ENCODE measurements at regions not wholly inside any gene's neighbourhood (a gene's known extent, or its start where the extent isn't known, plus 50 kb on each side); places are given as distances from the start of the nearest gene placed in this dataset.

DNA sequence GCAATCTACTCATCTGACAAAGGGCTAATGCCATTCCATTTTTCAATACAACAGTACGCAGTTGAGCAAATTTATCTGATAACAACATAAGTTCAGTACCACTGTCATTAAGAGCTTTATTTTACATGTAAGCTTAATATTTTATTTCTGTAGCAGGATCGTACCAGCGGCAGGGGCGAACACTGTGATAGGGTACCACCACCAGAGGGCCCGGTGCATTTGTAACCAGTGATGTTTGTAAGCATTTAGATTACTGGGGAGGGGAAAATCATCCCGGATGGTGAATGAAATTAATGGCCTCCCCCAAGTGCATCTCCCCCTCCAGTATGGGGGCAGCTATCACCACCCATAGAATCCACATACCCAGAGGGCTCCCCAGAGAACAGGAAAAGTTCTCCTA is 179.0 kb downstream of the ADGRA3 start:
- Mint-ChIP-seq H3K4me3 (no peak overlapping the region), H3K4me1 (no peaks in the 10 kb centered on the region), H3K27ac (no peak overlapping the region), H3K27me3 (no peaks in the 10 kb centered on the region), H3K36me3 (ENCODE audit: low read depth) (no peaks in the 10 kb centered on the region)
- no peak for DNase-seq
- no peak for ATAC-seq
- no peaks in the 10 kb centered on the region for H3K9me3 ChIP-seq (ENCODE audit: control insufficient read depth, low read length, poor library complexity, severe bottlenecking)

DNA sequence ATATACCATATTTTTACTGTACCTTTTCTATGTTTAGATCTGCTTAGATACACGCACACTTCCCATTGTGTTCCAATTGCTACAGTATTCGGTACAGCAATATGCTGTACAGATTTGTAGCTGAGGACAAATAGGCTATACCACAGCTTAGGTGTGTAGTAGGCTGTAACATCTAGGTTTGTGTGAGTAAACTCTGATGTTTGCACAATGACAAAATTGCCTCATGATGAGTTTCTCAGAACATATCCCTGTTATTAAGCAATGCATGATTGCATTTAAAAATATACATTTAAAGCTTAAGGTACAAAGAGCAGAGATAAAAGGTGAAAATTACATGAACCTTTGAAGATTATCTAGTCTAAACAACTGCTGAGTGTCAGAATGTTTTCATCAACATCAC is 181.7 kb downstream of the ADGRA3 start:
- Mint-ChIP-seq H3K4me1 (no peaks in the 10 kb centered on the region), H3K27me3 (no peaks in the 10 kb centered on the region), H3K4me3 (no peak overlapping the region), H3K27ac (no peak overlapping the region), H3K36me3 (ENCODE audit: low read depth) (no peaks in the 10 kb centered on the region)
- H3K9me3 ChIP-seq (ENCODE audit: control insufficient read depth, low read length, poor library complexity, severe bottlenecking), result no peaks in the 10 kb centered on the region
- DNase-seq, result no peak
- no peak for ATAC-seq

DNA sequence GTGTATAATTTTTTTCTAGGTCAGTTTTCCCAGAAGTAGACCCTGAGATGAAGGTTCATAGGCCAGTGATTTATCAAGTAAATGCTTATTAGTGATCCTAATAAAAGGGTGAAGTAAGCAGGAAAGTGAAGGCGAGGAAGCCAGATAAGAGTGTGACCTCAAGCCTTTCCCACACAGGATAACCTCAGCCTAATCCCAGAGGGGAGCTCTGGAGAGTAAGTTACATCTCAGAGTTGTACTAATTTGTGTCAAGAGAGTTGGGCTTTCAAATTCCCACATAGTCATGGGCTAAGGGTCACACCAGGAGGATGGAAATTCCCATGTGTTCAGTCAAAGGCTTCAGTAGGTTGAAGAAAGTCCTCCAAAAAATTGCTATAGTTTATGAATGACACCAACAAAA is 191.4 kb downstream of the ADGRA3 start:
- no peaks in the 10 kb centered on the region for H3K9me3 ChIP-seq (ENCODE audit: control insufficient read depth, low read length, poor library complexity, severe bottlenecking)
- Mint-ChIP-seq H3K36me3 (ENCODE audit: low read depth) (no peaks in the 10 kb centered on the region), H3K4me3 (no peak overlapping the region), H3K27me3 (no peaks in the 10 kb centered on the region), H3K27ac (no peak overlapping the region), H3K4me1 (no peaks in the 10 kb centered on the region)
- ATAC-seq (no peak), DNase-seq (no peak)

GRCh38 chr4:22323691-22324090 is 192.2 kb downstream of the ADGRA3 start:
- H3K9me3 ChIP-seq (ENCODE audit: control insufficient read depth, low read length, poor library complexity, severe bottlenecking), result no peaks in the 10 kb centered on the region
- Mint-ChIP-seq H3K4me3 (no peak overlapping the region), H3K4me1 (no peaks in the 10 kb centered on the region), H3K36me3 (ENCODE audit: low read depth) (no peaks in the 10 kb centered on the region), H3K27me3 (no peaks in the 10 kb centered on the region), H3K27ac (no peak overlapping the region)
- ATAC-seq, result no peak
- DNase-seq, result no peak

- no peak for DNase-seq
- no peaks in the 10 kb centered on the region for H3K36me3 Mint-ChIP-seq (ENCODE audit: low read depth)
- H3K4me3 Mint-ChIP-seq, result no peak overlapping the region
- no peaks in the 10 kb centered on the region for H3K27me3 Mint-ChIP-seq
- no peak overlapping the region for H3K27ac Mint-ChIP-seq
- no peak for ATAC-seq
- H3K9me3 ChIP-seq (ENCODE audit: control insufficient read depth, low read length, poor library complexity, severe bottlenecking), result no peaks in the 10 kb centered on the region
- H3K4me1 Mint-ChIP-seq, result no peaks in the 10 kb centered on the region
Measured at GRCh38 chr4:22322996-22323395, 192.9 kb downstream of the ADGRA3 start.

DNA sequence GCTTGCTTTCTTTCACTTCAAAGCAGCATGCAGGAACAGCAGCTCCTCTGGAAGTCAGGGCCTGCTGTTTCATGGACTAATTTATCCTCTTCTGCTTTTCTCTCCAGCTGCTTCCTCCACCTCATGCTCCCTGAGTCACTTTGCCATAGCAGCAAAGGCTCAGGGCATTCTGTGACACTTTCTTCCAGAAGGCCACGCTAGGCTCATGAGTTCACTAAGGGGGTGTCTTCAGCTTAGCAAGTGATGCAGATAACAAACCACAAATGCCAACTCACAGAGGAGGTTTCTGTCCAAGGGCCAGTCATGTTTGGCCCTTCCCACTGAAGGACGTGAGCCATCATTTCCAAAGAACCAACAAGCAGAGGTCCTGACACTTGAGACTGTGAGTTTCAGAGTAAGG is 200.2 kb downstream of the ADGRA3 start:
- Mint-ChIP-seq H3K27me3 (no peaks in the 10 kb centered on the region), H3K4me1 (no peaks in the 10 kb centered on the region), H3K4me3 (no peak overlapping the region), H3K36me3 (ENCODE audit: low read depth) (no peaks in the 10 kb centered on the region), H3K27ac (no peak overlapping the region)
- H3K9me3 ChIP-seq (ENCODE audit: control insufficient read depth, low read length, poor library complexity, severe bottlenecking), result no peaks in the 10 kb centered on the region
- ATAC-seq (no peak), DNase-seq (no peak)

DNA sequence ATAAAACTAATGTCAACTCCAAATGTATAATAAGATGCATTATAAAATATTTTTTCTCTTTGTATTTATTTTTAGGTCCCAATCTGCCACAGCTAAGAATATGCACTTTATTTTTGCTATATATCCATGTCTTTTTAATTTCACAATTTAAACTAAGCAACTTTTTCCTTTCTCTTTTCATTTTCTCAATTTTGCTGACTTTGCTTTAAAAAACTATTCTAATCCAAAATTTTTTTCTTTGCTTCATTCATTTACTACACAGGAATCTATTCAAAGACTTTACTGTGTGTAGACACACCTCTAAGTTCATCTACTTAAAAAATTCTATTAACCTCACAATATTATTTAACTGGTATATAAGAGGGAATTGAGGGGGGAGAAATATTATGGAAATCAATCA is 201.9 kb downstream of the ADGRA3 start:
- DNase-seq, result no peak
- H3K27ac Mint-ChIP-seq, result no peak overlapping the region
- H3K4me3 Mint-ChIP-seq, result no peak overlapping the region
- H3K27me3 Mint-ChIP-seq, result no peaks in the 10 kb centered on the region
- no peaks in the 10 kb centered on the region for H3K9me3 ChIP-seq (ENCODE audit: control insufficient read depth, low read length, poor library complexity, severe bottlenecking)
- H3K4me1 Mint-ChIP-seq, result no peaks in the 10 kb centered on the region
- ATAC-seq, result no peak
- H3K36me3 Mint-ChIP-seq (ENCODE audit: low read depth), result no peaks in the 10 kb centered on the region

DNA sequence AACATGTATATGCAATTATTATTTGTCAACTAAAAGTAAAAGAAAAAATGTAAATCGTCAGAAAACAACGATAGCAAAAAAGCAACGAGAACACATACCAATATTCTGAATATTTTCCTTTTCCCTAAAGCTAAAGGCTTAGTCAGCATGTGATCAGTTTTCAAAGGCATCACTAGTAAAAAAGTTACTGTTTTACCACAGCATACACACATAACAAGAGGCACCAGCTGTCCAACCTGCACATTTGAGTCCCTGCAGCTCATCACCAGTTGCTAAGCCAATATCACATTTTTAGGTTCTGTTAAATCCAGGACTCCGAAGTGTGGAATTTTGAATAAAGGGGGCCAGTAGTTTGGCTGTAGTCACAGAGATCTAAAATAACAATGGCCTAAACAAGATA is 203.8 kb downstream of the ADGRA3 start:
- ATAC-seq (no peak), DNase-seq (no peak)
- no peaks in the 10 kb centered on the region for H3K9me3 ChIP-seq (ENCODE audit: control insufficient read depth, low read length, poor library complexity, severe bottlenecking)
- H3K27ac Mint-ChIP-seq, result no peak overlapping the region
- no peaks in the 10 kb centered on the region for H3K4me1 Mint-ChIP-seq
- H3K4me3 Mint-ChIP-seq, result no peak overlapping the region
- no peaks in the 10 kb centered on the region for H3K27me3 Mint-ChIP-seq
- no peaks in the 10 kb centered on the region for H3K36me3 Mint-ChIP-seq (ENCODE audit: low read depth)

DNA sequence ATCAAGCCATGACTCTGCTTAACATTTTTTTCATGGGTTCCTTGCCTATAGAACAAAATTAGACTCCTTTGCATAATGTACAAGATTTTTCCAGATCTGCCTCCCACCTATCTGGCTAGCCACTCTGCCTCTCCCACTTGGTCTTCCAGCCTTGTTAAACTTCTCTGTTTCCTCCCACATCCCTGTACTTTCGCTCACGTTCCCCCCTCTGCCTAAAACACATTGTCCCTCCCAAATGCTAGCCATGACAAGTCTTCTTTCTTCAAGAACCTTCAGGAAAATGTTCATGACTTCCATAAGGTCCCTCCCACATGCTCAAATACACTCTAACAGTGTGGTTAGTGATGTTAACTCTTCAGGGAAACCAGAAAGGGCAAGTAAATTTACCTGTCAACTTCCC is 214.6 kb downstream of the ADGRA3 start:
- H3K4me3 Mint-ChIP-seq, result no peak overlapping the region
- H3K27me3 Mint-ChIP-seq, result no peaks in the 10 kb centered on the region
- no peak for DNase-seq
- H3K27ac Mint-ChIP-seq, result no peak overlapping the region
- H3K4me1 Mint-ChIP-seq, result no peaks in the 10 kb centered on the region
- no peaks in the 10 kb centered on the region for H3K36me3 Mint-ChIP-seq (ENCODE audit: low read depth)
- H3K9me3 ChIP-seq (ENCODE audit: control insufficient read depth, low read length, poor library complexity, severe bottlenecking), result no peaks in the 10 kb centered on the region
- no peak for ATAC-seq

DNA sequence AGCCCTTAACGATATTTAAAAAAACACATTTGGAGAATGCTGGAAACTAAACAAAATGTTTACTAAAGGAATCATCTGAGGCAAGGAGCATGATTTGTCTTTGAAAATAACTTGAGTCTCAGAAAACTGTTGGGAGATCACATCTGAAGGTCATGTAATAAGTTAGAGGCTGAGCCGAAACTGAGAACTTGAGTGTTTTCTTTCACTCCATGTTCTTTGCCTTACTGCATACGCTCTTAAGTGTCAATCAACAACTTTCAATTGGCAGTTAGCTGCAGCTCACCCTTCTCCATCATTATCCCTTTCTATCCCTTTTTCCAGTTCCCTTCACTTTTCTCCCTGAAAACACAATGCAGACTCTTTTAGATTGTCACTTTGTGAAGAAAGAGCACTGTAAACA is 216.2 kb downstream of the ADGRA3 start:
- Mint-ChIP-seq H3K27me3 (no peaks in the 10 kb centered on the region), H3K4me1 (no peaks in the 10 kb centered on the region), H3K27ac (no peak overlapping the region), H3K4me3 (no peak overlapping the region), H3K36me3 (ENCODE audit: low read depth) (no peaks in the 10 kb centered on the region)
- no peaks in the 10 kb centered on the region for H3K9me3 ChIP-seq (ENCODE audit: control insufficient read depth, low read length, poor library complexity, severe bottlenecking)
- no peak for DNase-seq
- ATAC-seq, result no peak

GRCh38 chr4:22287631-22288030 is 228.2 kb downstream of the ADGRA3 start:
- Mint-ChIP-seq H3K4me1 (no peaks in the 10 kb centered on the region), H3K27me3 (no peaks in the 10 kb centered on the region), H3K27ac (no peak overlapping the region), H3K36me3 (ENCODE audit: low read depth) (no peaks in the 10 kb centered on the region), H3K4me3 (no peak overlapping the region)
- ATAC-seq, result no peak
- no peak for DNase-seq
- H3K9me3 ChIP-seq (ENCODE audit: control insufficient read depth, low read length, poor library complexity, severe bottlenecking), result no peaks in the 10 kb centered on the region

DNA sequence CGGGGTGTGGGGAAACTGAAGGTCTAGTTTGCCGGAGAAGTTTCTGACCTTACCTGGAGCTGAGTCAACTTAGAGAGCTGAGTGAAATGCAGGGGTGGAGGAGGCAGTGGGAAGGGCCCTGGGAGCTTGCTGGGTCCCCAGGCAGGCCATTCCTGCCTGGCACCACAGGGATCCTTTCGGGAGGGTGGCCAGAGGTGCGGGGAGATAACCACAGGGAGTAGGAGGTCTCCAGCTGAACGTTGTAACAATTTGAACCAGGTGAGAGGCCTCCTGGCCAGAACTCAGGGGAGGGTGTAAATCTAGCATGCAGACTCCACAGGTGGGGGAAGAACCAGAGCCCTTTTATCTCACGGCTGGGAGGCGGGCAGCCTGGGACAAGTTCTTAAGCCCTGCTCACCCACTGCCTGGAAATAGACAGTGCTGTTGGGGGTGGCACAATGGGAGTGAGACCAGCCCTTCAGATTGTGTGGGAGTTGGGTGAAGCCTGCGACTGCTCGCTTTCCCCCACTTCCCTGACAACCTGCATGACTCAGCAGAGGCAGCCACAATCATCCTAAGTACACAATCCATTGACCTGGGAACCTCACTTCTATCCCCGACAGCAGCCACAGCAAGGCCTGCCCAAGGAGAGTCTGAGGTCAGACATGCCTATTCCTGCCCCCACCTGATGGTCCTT is 247.4 kb downstream of the ADGRA3 start:
- no peaks in the 10 kb centered on the region for H3K4me1 Mint-ChIP-seq
- ATAC-seq, result no peak
- no peak overlapping the region for H3K27ac Mint-ChIP-seq
- H3K36me3 Mint-ChIP-seq (ENCODE audit: low read depth), result no peaks in the 10 kb centered on the region
- no peaks in the 10 kb centered on the region for H3K27me3 Mint-ChIP-seq
- no peak overlapping the region for H3K4me3 Mint-ChIP-seq
- no peak for DNase-seq
- no peaks in the 10 kb centered on the region for H3K9me3 ChIP-seq (ENCODE audit: control insufficient read depth, low read length, poor library complexity, severe bottlenecking)

GRCh38 chr4:22264261-22264660 is 251.6 kb downstream of the ADGRA3 start:
- no peak for ATAC-seq
- DNase-seq, result no peak
- H3K4me3 Mint-ChIP-seq, result no peak overlapping the region

DNA sequence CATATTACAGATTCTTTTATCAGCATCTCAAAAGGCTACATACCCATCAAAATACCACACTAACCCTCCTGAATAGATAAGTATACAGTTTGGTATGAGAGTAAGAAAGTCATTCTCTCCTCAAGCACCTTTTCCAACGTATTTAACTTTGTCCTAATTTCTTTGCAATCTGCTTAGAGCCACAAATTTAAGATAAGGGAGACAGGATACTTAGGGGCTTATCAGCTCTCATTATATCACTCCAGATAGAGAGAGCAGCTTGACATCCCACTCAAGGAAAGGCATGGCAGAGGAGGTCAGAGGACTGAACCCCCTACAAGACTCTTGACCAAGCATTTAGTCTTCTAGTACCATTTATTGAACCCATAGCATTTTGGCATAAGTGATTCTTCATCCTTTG is 262.4 kb downstream of the ADGRA3 start:
- H3K27ac Mint-ChIP-seq, result no peak overlapping the region
- no peaks in the 10 kb centered on the region for H3K9me3 ChIP-seq (ENCODE audit: control insufficient read depth, low read length, poor library complexity, severe bottlenecking)
- ATAC-seq (no peak), DNase-seq (no peak)
- no peaks in the 10 kb centered on the region for H3K4me1 Mint-ChIP-seq
- no peak overlapping the region for H3K4me3 Mint-ChIP-seq
- H3K36me3 Mint-ChIP-seq (ENCODE audit: low read depth), result no peaks in the 10 kb centered on the region
- H3K27me3 Mint-ChIP-seq, result no peaks in the 10 kb centered on the region

More at GRCh38 chr4:22264261-22264660, 251.6 kb downstream of the ADGRA3 start:
- no peak overlapping the region for H3K27ac Mint-ChIP-seq
- H3K36me3 Mint-ChIP-seq (ENCODE audit: low read depth), result no peaks in the 10 kb centered on the region
- no peaks in the 10 kb centered on the region for H3K9me3 ChIP-seq (ENCODE audit: control insufficient read depth, low read length, poor library complexity, severe bottlenecking)
- no peaks in the 10 kb centered on the region for H3K4me1 Mint-ChIP-seq
- H3K27me3 Mint-ChIP-seq, result no peaks in the 10 kb centered on the region

All from T-helper 17 cell (primary cell).